MCF 10A (cell line): ENCODE measurements at regions not wholly inside any gene's neighbourhood (a gene's known extent, or its start where the extent isn't known, plus 50 kb on each side); places are given as distances from the start of the nearest gene placed in this dataset.

ENCODE experiments used
- BruUV-seq: library from RNA; stranded (reverse); fragments of 400-500 nt; replicated peaks from 2 replicates; lab custom pipeline; 2021; lab: Mats Ljungman, UMichigan
- CTCF ChIA-PET: fragments of 300-600 bp; sonication (Branson Sonifier 250); formaldehyde crosslinking; extraction: SDS; loops from one replicate; lab custom pipeline; 2021; ENCODE audit warnings: antibody characterized with exemption, inconsistent platforms; lab: Yijun Ruan, JAX
- POLR2A ChIA-PET: fragments of 300-600, 350-650 bp; sonication (Branson Sonifier 250); formaldehyde crosslinking; extraction: SDS; loops from one replicate; lab custom pipeline; 2020; ENCODE audit warnings: antibody characterized with exemption, inconsistent platforms; lab: Yijun Ruan, JAX
- DNase-seq: peaks from one replicate; pipeline ENCODE4 v3.0.0-alpha.2; 2018; ENCODE audit not compliant: unreplicated experiment
- H3K27ac Mint-ChIP-seq: one replicate; pipeline ENCODE4 v1.8.0; 2022; ENCODE audit warnings: mild to moderate bottlenecking, low read depth, mixed read lengths; ENCODE audit not compliant: unreplicated experiment
- H3K27me3 Mint-ChIP-seq: one replicate; pipeline ENCODE4 v1.8.0; 2022; ENCODE audit warnings: mixed read lengths; ENCODE audit not compliant: insufficient read depth, unreplicated experiment
- H3K36me3 Mint-ChIP-seq: one replicate; pipeline ENCODE4 v1.8.0; 2022; ENCODE audit warnings: mild to moderate bottlenecking, moderate library complexity, mixed read lengths; ENCODE audit not compliant: insufficient read depth, unreplicated experiment
- H3K4me1 Mint-ChIP-seq: one replicate; pipeline ENCODE4 v1.8.0; 2022; ENCODE audit warnings: mixed read lengths; ENCODE audit not compliant: insufficient read depth, unreplicated experiment
- H3K4me3 Mint-ChIP-seq: one replicate; pipeline ENCODE4 v1.8.0; 2022; ENCODE audit warnings: mild to moderate bottlenecking, moderate library complexity, mixed read lengths; ENCODE audit not compliant: unreplicated experiment
- H3K9me3 Mint-ChIP-seq: one replicate; pipeline ENCODE4 v1.8.0; 2022; ENCODE audit warnings: mixed read lengths; ENCODE audit not compliant: unreplicated experiment
- intact Hi-C: fragments of 100-400 bp; cut with micrococcal nuclease; formaldehyde crosslinking; loops from 2 replicates; pipeline ENCODE4 v1.14.1; 2022
- TF ChIP-seq, protein P1 (sequence below): fragments of 200-600 bp; IDR thresholded peaks from one replicate; pipeline ENCODE4 v1.8.0; 2022; ENCODE audit warnings: antibody characterized with exemption, mild to moderate bottlenecking; ENCODE audit not compliant: unreplicated experiment

DNA sequence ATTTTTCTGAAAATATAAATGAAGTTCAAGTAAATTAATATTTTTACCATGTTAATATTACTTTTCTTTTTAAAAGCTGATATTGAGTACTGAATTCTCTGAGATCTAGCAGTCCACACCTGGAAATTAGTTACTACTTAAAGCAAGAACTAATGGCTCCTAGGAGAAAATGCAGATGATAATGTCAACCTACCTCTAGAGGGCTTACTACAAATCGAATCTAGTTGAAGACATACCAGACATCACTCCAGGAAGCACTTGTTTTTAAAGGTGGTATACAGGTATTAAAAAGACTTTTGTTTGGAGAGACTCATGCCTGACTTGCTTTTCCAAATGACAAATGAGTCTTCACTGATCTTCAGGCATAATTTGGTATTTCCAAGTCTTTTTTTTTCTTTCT is 516.4 kb upstream of the BOD1L1 start:
- Mint-ChIP-seq H3K27me3 (no peaks in the 10 kb centered on the region), H3K4me1 (no peaks in the 10 kb centered on the region), H3K27ac (no peak overlapping the region), H3K4me3 (no peak overlapping the region), H3K36me3 (peaks cover 6% of the 10 kb centered on the region), H3K9me3 (no peaks in the 10 kb centered on the region)
- CTCF ChIA-PET = interaction anchor here (0.6 to 0.8 kb wide), 5 partner anchors 13 to 835 kb away, joined by 3 read pairs; no protein-coding TSS in a partner anchor
- TF ChIP-seq, protein P1, sequence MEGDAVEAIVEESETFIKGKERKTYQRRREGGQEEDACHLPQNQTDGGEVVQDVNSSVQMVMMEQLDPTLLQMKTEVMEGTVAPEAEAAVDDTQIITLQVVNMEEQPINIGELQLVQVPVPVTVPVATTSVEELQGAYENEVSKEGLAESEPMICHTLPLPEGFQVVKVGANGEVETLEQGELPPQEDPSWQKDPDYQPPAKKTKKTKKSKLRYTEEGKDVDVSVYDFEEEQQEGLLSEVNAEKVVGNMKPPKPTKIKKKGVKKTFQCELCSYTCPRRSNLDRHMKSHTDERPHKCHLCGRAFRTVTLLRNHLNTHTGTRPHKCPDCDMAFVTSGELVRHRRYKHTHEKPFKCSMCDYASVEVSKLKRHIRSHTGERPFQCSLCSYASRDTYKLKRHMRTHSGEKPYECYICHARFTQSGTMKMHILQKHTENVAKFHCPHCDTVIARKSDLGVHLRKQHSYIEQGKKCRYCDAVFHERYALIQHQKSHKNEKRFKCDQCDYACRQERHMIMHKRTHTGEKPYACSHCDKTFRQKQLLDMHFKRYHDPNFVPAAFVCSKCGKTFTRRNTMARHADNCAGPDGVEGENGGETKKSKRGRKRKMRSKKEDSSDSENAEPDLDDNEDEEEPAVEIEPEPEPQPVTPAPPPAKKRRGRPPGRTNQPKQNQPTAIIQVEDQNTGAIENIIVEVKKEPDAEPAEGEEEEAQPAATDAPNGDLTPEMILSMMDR = no peak
- DNase-seq = peak; percentile 6
- intact Hi-C loops = no loop called here
- POLR2A ChIA-PET = no interaction called here
- no TSS peak for BruUV-seq

DNA sequence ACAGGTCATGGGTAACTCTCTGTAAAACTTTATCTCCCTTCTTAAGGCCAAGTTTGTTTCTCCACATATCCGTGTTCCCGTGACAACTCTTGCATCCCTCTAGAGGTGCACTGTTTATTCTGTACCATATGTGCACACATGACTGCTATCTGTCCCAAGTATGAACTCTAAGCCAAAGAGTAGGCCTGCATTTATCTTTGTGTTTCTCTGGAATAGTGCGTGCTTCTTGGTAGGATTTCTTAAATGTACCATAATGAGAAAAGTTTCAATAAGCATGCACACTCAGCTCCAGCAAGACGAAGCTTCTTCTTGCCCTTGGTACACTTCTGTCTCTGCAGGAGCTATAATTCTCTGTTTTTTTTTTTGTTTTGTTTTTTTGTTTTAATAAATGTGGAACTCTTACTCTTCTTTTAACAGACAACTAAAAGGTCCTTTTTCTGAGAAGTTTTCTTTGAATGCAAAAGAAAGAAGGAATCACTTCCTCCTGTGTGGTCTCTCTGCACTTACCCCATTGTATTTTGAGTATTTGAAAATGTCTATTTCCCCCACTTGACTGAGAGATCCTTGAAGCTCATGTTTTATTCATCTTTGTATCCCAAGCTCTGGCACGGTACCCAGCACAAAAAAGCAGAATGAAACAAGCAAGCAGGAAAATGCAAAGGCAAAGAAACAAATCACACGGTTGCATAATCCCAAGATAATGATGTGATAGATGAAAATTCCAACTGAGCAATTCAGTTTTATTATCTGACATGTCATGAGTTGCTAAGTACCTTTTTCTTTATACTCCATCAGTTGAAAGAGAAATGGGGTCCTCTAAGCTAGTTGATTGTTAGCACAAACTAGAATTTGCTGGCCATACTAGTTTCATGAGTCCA is 521.9 kb upstream of the BOD1L1 start:
- no peaks in the 10 kb centered on the region for H3K27me3 Mint-ChIP-seq
- no peak overlapping the region for H3K27ac Mint-ChIP-seq
- TF ChIP-seq, protein P1 = no peak
- no peak for DNase-seq
- H3K36me3 Mint-ChIP-seq = no peaks in the 10 kb centered on the region
- H3K4me1 Mint-ChIP-seq = no peaks in the 10 kb centered on the region
- ChIA-PET CTCF (interaction anchor here (0.5 to 1.7 kb wide), 4 partner anchors 493 to 1699 kb away, joined by 3 to 5 read pairs (median 3); no protein-coding TSS in a partner anchor), POLR2A (interaction anchor here (0.7 kb wide), 1 partner anchor 589 kb away, joined by 3 read pairs; no protein-coding TSS in a partner anchor)
- H3K4me3 Mint-ChIP-seq = no peak overlapping the region
- intact Hi-C loops = no loop called here
- no peaks in the 10 kb centered on the region for H3K9me3 Mint-ChIP-seq
- no TSS peak for BruUV-seq

DNA sequence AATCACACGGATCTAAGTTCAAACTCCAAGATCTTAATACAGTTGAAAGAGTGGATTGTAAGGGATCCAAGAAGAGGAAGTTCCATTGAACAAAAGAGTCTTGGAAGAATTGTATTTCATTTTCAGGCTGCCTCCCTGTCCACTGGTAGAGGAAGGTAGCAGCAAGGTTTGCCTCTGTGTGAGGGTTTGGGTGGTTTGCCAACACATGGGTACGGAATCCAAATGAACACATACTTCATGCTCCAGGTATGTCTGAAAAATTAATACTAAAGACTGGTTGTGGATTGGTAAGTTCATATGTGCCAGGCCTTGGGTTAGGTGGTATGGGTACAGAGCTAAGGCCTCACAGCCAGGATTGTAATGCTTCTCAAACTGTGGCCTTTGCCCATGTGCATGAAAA is 523.6 kb upstream of the BOD1L1 start:
- intact Hi-C loops = no loop called here
- no peak overlapping the region for H3K27ac Mint-ChIP-seq
- POLR2A ChIA-PET = no interaction called here
- H3K4me3 Mint-ChIP-seq = no peak overlapping the region
- H3K4me1 Mint-ChIP-seq = no peaks in the 10 kb centered on the region
- TF ChIP-seq, protein P1 = no peak
- no peaks in the 10 kb centered on the region for H3K36me3 Mint-ChIP-seq
- BruUV-seq = no TSS peak
- no peaks in the 10 kb centered on the region for H3K27me3 Mint-ChIP-seq
- no peak for DNase-seq
- CTCF ChIA-PET = no interaction called here
- H3K9me3 Mint-ChIP-seq = no peaks in the 10 kb centered on the region

DNA sequence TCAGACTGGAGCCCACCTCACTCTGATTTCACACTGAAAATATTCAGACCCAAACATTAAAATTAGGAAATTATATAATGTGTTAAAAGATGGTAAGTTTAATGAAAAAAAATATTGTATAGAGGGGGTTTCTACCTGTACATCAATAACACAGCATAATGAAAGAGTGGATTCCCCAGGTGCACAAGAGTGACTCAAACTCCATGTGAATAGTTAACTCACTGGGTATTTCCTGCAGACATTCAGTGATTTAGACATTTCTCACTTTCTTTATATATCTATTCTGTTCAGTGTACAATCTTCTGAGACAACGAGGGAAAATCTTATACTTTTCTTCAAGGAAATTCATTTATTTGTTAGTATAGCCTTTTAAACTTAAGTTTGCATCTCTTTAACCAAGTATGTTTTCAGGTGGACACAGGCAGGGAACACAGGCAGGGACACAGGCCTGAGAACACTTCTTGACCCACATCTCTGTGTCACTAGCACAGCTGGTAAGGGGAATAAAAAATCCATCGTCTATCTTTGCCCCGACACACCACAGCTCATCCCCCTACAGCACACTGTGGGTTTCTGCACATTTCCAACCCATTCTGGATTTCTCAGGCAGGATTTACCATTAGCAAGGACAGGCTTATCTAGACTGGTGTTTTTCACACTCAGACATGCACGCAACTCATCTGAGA is 525.5 kb upstream of the BOD1L1 start:
- no peak overlapping the region for H3K4me3 Mint-ChIP-seq
- H3K27me3 Mint-ChIP-seq = no peaks in the 10 kb centered on the region
- H3K36me3 Mint-ChIP-seq = no peaks in the 10 kb centered on the region
- BruUV-seq = no TSS peak
- DNase-seq = no peak
- no peaks in the 10 kb centered on the region for H3K9me3 Mint-ChIP-seq
- intact Hi-C loops = no loop called here
- TF ChIP-seq, protein P1 = no peak
- ChIA-PET CTCF (no interaction called here), POLR2A (interaction anchor here (1.0 kb wide), 1 partner anchor 43 kb away, joined by 4 read pairs; no protein-coding TSS in a partner anchor)
- H3K27ac Mint-ChIP-seq = no peak overlapping the region
- H3K4me1 Mint-ChIP-seq = no peaks in the 10 kb centered on the region
